Subcutaneous abdominal adipose tissue (tissue), 5 donors: ENCODE measurements at regions not wholly inside any gene's neighbourhood (a gene's known extent, or its start where the extent isn't known, plus 50 kb on each side); places are given as distances from the start of the nearest gene placed in this dataset.
"Not testable (repeated sequence)": the region's sequence is repeated elsewhere in the genome, so short reads cannot be mapped to it uniquely, and the experiment has no call there.

Experiments used
- H3K27ac ChIP-seq: one replicate; pipeline ENCODE4 v1.7.0; 2013; ENCODE audit warnings: low read depth, mild to moderate bottlenecking, inconsistent platforms, low read length, moderate library complexity
- H3K27me3 ChIP-seq, 5 donors: one replicate each; pipeline ENCODE4 v1.7.0; 2013; ENCODE audit warnings: low read length in 5 of 5, inconsistent platforms in 1 of 5; ENCODE audit not compliant: control insufficient read depth in 5 of 5, insufficient read depth in 4 of 5
- H3K36me3 ChIP-seq, 5 donors: one replicate each; pipeline ENCODE4 v1.7.0; 2013; ENCODE audit warnings: low read length in 5 of 5; ENCODE audit not compliant: control insufficient read depth in 5 of 5, insufficient read depth in 5 of 5
- H3K4me1 ChIP-seq, 5 donors: one replicate each; pipeline ENCODE4 v1.7.0; 2013; ENCODE audit warnings: low read length in 5 of 5, mild to moderate bottlenecking in 3 of 5, moderate library complexity in 1 of 5; ENCODE audit not compliant: control insufficient read depth in 5 of 5, insufficient read depth in 5 of 5
- H3K4me3 ChIP-seq, 5 donors: one replicate each; pipeline ENCODE4 v1.7.0; 2013; ENCODE audit warnings: low read length in 5 of 5, low read depth in 1 of 5
- H3K9ac ChIP-seq, 5 donors: one replicate each; pipeline ENCODE4 v1.7.0; 2013; ENCODE audit warnings: low read length in 5 of 5, mild to moderate bottlenecking in 4 of 5, moderate library complexity in 3 of 5
- H3K9me3 ChIP-seq, 5 donors: one replicate each; pipeline ENCODE4 v1.7.0; 2013; ENCODE audit warnings: low read length in 5 of 5; ENCODE audit not compliant: control insufficient read depth in 5 of 5
- donor health status: healthy.
- donor health status: healthy.
- donor health status: healthy.
- donor health status: healthy.
- donor health status: healthy.

GRCh38 chr9:23991874-23992273 lies 165.8 kb upstream of the ELAVL2 start:
- H3K9ac ChIP-seq, H3K36me3 ChIP-seq, H3K27ac ChIP-seq, H3K27me3 ChIP-seq, H3K9me3 ChIP-seq, H3K4me3 ChIP-seq, H3K4me1 ChIP-seq: not testable (repeated sequence)

- peaks cover 0 to 31% (median 16%) of the 10 kb centered on the region in 5 donors for H3K4me1 ChIP-seq
- H3K9ac ChIP-seq: no peak overlapping the region
- H3K27ac ChIP-seq: peak overlapping the region; percentile 78
- H3K36me3 ChIP-seq: no peaks in the 10 kb centered on the region
- H3K27me3 ChIP-seq: no peaks in the 10 kb centered on the region
- no peak overlapping the region for H3K4me3 ChIP-seq
- H3K9me3 ChIP-seq: no peaks in the 10 kb centered on the region
Observed at GRCh38 chr9:23979491-23979890, 153.5 kb upstream of the ELAVL2 start.

- Histone ChIP-seq H3K4me1 (no peaks in the 10 kb centered on the region), H3K9ac (no peak overlapping the region), H3K4me3 (no peak overlapping the region), H3K36me3 (no peaks in the 10 kb centered on the region), H3K9me3 (peaks cover 2 to 18% (median 11%) of the 10 kb centered on the region in 5 donors), H3K27ac (no peak overlapping the region), H3K27me3 (no peaks in the 10 kb centered on the region)
Observed at GRCh38 chr9:23962101-23962500, 136.1 kb upstream of the ELAVL2 start.

- H3K27me3 ChIP-seq: no peaks in the 10 kb centered on the region
- H3K9ac ChIP-seq: no peak overlapping the region
- no peak overlapping the region for H3K4me3 ChIP-seq
- no peak overlapping the region for H3K27ac ChIP-seq
- peaks cover 9 to 54% (median 44%) of the 10 kb centered on the region in 5 donors for H3K9me3 ChIP-seq
- H3K36me3 ChIP-seq: no peaks in the 10 kb centered on the region
- no peaks in the 10 kb centered on the region for H3K4me1 ChIP-seq
Observed at GRCh38 chr9:23945897-23946296, 119.9 kb upstream of the ELAVL2 start.

- Histone ChIP-seq H3K4me3 (no peak overlapping the region), H3K9ac (no peak overlapping the region), H3K27me3 (no peaks in the 10 kb centered on the region), H3K4me1 (no peaks in the 10 kb centered on the region), H3K9me3 (peaks cover 12 to 49% (median 36%) of the 10 kb centered on the region in 5 donors), H3K36me3 (no peaks in the 10 kb centered on the region), H3K27ac (no peak overlapping the region)
Observed at GRCh38 chr9:23941051-23941450, 115.0 kb upstream of the ELAVL2 start.

- no peaks in the 10 kb centered on the region for H3K4me1 ChIP-seq
- H3K9me3 ChIP-seq: peaks cover 5 to 29% (median 18%) of the 10 kb centered on the region in 5 donors
- no peaks in the 10 kb centered on the region for H3K27me3 ChIP-seq
- no peak overlapping the region for H3K27ac ChIP-seq
- H3K4me3 ChIP-seq: no peak overlapping the region
- no peaks in the 10 kb centered on the region for H3K36me3 ChIP-seq
- H3K9ac ChIP-seq: no peak overlapping the region
Observed at GRCh38 chr9:23938908-23939307, 112.9 kb upstream of the ELAVL2 start.

- Histone ChIP-seq H3K27me3 (no peaks in the 10 kb centered on the region), H3K4me1 (no peaks in the 10 kb centered on the region), H3K27ac (no peak overlapping the region), H3K36me3 (no peaks in the 10 kb centered on the region), H3K9me3 (no peaks in the 10 kb centered on the region), H3K9ac (no peak overlapping the region), H3K4me3 (no peak overlapping the region)
Observed at GRCh38 chr9:23934291-23934906, 108.4 kb upstream of the ELAVL2 start.

- Histone ChIP-seq H3K9ac (no peak overlapping the region), H3K27me3 (no peaks in the 10 kb centered on the region), H3K9me3 (no peaks in the 10 kb centered on the region), H3K4me1 (no peaks in the 10 kb centered on the region), H3K36me3 (no peaks in the 10 kb centered on the region), H3K4me3 (no peak overlapping the region), H3K27ac (no peak overlapping the region)
Observed at GRCh38 chr9:23933348-23933747, 107.3 kb upstream of the ELAVL2 start.

GRCh38 chr9:23926368-23926767 lies 100.3 kb upstream of the ELAVL2 start:
- Histone ChIP-seq H3K36me3 (no peaks in the 10 kb centered on the region), H3K27ac (no peak overlapping the region), H3K4me3 (no peak overlapping the region), H3K4me1 (no peaks in the 10 kb centered on the region), H3K27me3 (no peaks in the 10 kb centered on the region), H3K9ac (no peak overlapping the region), H3K9me3 (peaks cover 0 to 23% (median 7%) of the 10 kb centered on the region in 5 donors)

- H3K9me3 ChIP-seq: no peaks in the 10 kb centered on the region
- no peaks in the 10 kb centered on the region for H3K36me3 ChIP-seq
- H3K27me3 ChIP-seq: no peaks in the 10 kb centered on the region
- H3K4me3 ChIP-seq: no peak overlapping the region
- no peaks in the 10 kb centered on the region for H3K4me1 ChIP-seq
- no peak overlapping the region for H3K27ac ChIP-seq
- H3K9ac ChIP-seq: no peak overlapping the region
Observed at GRCh38 chr9:23914431-23915003, 88.5 kb upstream of the ELAVL2 start.
